Memory B cell (primary cell): ENCODE measurements at regions not wholly inside any gene's neighbourhood (a gene's known extent, or its start where the extent isn't known, plus 50 kb on each side); places are given as distances from the start of the nearest gene placed in this dataset.

Experiments
- ATAC-seq: fragments of 150-1000 bp; cut with Tn5 transposase; 2 replicates; pipeline ENCODE4 v1.10.0; 2021; ENCODE audit warnings: low read depth, mild to moderate bottlenecking, moderate library complexity
- DNase-seq, 2 donors: peaks; one replicate each; pipeline ENCODE4 v3.0.0; 2022; ENCODE audit warnings: low spot score in 2 of 2
- H3K27ac Mint-ChIP-seq: one replicate; pipeline ENCODE4 v1.8.0; 2022; ENCODE audit warnings: mild to moderate bottlenecking, moderate library complexity, mixed read lengths
- H3K27me3 Mint-ChIP-seq: one replicate; pipeline ENCODE4 v1.8.0; 2022; ENCODE audit warnings: mixed read lengths
- H3K36me3 Mint-ChIP-seq: one replicate; pipeline ENCODE4 v1.8.0; 2022; ENCODE audit warnings: mild to moderate bottlenecking, mixed read lengths
- H3K4me1 Mint-ChIP-seq: one replicate; pipeline ENCODE4 v1.8.0; 2022; ENCODE audit warnings: mixed read lengths
- H3K4me3 Mint-ChIP-seq: one replicate; pipeline ENCODE4 v1.8.0; 2022; ENCODE audit warnings: mild to moderate bottlenecking, moderate library complexity, mixed read lengths
- H3K9me3 Mint-ChIP-seq: one replicate; pipeline ENCODE4 v1.8.0; 2022; ENCODE audit warnings: mixed read lengths

DNA sequence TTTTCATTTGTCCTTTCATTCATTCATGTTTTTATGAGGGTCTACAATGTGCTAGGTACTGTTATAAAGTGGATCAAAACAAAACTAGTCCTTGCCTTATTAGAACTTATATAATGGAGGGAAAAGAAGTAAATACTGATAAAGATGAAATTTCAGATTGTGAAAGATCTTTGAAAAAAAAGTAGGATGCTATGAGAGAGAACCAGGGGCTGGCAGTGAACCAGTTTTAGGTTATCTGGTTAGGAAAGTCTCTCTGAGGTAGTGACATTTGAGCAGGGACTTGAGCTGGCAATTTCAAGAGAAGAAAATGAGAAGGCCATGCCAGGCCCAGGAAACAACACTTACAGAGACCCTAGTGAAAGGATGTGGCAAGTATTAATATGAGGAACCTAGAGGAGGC lies 57.3 kb upstream of the E2F7 start:
- no peak for DNase-seq
- Mint-ChIP-seq H3K27ac (no peak overlapping the region), H3K36me3 (no peaks in the 10 kb centered on the region), H3K4me3 (no peak overlapping the region), H3K4me1 (no peaks in the 10 kb centered on the region), H3K27me3 (peaks cover 10% of the 10 kb centered on the region), H3K9me3 (no peaks in the 10 kb centered on the region)
- no peak for ATAC-seq

DNA sequence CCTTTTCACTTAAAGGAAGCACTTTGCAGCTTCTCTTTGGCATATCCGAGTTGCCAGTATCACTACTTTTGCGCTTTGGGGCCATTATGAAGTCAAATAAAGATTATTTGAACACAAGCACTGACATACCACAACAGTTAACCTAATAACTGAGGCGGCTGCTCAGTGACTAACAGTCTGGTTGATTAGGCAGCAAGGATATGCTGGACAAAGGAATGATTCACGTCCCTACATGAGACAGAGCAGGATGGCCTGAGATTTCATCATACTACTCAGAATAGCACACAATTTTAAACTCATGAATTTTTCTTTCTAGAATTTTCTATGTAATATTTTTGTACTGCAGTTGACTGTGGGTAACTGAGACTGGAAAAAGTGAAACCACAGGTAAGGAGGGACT lies 56.9 kb upstream of the E2F7 start:
- no peak overlapping the region for H3K27ac Mint-ChIP-seq
- no peak overlapping the region for H3K4me3 Mint-ChIP-seq
- H3K27me3 Mint-ChIP-seq: peaks cover 10% of the 10 kb centered on the region
- H3K9me3 Mint-ChIP-seq: no peaks in the 10 kb centered on the region
- H3K4me1 Mint-ChIP-seq: no peaks in the 10 kb centered on the region
- ATAC-seq (no peak), DNase-seq (no peak)
- H3K36me3 Mint-ChIP-seq: no peaks in the 10 kb centered on the region

DNA sequence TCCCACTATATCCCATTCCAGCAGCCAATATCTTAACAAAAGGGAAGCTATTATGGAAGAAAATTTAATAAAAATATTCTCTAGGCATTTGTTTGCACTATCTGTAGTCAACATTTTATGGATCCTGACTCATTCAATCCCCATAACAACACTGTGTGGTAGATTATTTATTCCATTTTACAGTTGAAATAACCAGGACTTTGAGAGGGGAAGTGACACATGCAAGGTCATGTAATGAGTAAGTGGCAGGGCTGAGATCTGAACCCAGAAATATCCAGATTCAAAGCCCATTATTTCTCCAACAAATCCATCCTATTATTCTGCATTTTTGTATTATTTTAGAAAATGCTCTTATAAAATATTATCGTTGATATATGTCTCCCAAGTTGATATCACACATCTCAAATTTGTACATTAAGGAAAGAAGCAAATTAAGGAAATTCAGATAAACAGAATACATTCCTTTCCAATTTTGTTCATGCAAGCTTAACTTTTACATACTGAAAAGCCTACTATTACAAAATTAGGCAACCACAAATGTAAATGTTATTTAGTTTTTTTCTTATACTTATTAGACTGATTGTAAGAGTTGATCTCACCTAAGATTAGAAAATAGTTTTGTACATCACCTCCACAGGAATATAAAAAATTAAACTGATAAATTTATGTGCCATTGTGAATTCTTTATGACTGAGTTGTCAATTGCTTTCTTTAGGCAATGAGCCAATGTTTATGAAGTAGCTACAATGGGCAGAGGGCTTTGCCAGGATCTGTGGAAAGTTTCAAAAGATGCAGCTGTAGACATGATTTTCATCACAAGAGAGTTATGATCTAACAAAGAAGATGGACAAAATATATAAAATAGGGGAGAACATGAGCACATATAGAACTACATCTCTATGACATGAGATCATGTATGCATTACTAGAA lies 55.1 kb upstream of the E2F7 start:
- H3K9me3 Mint-ChIP-seq: no peaks in the 10 kb centered on the region
- peaks cover 8% of the 10 kb centered on the region for H3K27me3 Mint-ChIP-seq
- no peak overlapping the region for H3K27ac Mint-ChIP-seq
- H3K4me3 Mint-ChIP-seq: no peak overlapping the region
- ATAC-seq: no peak
- no peak for DNase-seq
- H3K4me1 Mint-ChIP-seq: no peaks in the 10 kb centered on the region
- H3K36me3 Mint-ChIP-seq: no peaks in the 10 kb centered on the region

DNA sequence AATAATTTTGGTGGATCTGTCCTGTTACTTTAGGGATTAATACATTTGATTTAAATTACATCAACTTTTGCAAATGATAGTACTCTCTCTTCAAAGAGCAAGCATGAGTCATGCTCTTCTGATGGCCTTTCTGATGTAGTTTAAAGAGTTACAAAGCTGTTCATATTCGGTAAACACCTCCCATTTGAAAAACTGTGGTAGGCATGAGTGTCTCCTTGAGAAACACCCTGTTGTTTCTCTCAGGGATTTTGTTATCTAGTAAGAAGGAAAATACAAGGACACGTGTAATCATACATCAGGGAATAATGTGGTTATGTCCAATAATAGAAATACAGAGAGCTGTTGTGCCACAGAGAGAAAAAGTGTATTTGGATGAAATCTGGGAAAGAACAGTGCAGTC lies 53.3 kb upstream of the E2F7 start:
- ATAC-seq (no peak), DNase-seq (no peak)
- Mint-ChIP-seq H3K9me3 (no peaks in the 10 kb centered on the region), H3K27ac (no peak overlapping the region), H3K36me3 (no peaks in the 10 kb centered on the region), H3K27me3 (peaks cover 7% of the 10 kb centered on the region), H3K4me3 (no peak overlapping the region), H3K4me1 (no peaks in the 10 kb centered on the region)

DNA sequence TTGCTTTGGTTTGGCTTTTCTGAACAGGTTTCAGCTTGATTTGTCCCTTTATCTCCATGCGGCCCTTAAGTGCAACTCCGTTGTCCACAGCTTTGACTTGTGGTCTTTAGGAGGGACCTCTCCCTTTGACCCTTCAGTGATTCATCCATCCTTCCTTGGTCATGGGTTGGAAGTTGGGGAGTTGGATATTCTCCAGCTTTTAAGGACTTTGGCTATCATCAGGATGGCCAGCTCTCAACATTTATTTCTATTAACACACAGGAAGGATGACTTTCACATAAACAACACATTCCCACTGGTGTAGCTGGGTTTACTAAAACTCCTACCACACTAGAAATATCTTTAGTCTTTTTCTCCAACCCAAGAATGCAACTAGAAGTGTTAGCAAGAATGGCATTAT lies 50.9 kb upstream of the E2F7 start:
- H3K4me1 Mint-ChIP-seq: no peaks in the 10 kb centered on the region

DNA sequence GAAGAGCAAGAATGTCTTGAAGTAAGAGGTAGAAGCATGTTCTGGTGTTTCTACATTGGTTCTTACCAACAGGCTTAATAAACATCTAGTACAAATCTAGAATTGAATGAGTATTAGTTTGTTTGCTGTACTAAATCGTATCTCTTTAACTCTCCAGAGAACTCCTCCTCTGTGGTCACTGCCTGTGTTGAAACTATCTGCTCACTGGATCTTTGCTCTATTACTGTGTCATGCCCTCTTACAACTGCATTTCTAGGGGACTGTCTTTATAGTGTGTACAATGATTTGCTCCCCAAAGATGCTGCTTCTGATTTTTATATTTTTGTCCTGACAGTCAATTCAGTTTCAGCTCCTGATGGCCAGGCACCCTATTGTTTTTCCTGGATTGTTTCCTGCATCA lies 50.1 kb upstream of the E2F7 start:
- no peak for ATAC-seq

More for the DNA sequence above, 50.9 kb upstream of the E2F7 start:
- peaks cover 5% of the 10 kb centered on the region for H3K9me3 Mint-ChIP-seq
- H3K4me3 Mint-ChIP-seq: no peak overlapping the region
- no peak overlapping the region for H3K27ac Mint-ChIP-seq
- H3K36me3 Mint-ChIP-seq: no peaks in the 10 kb centered on the region
- no peak for DNase-seq
- H3K27me3 Mint-ChIP-seq: peaks cover 2% of the 10 kb centered on the region
- ATAC-seq: no peak

More for the DNA sequence above, 50.1 kb upstream of the E2F7 start:
- Mint-ChIP-seq H3K4me1 (no peaks in the 10 kb centered on the region), H3K9me3 (peaks cover 10% of the 10 kb centered on the region), H3K27me3 (peaks cover 2% of the 10 kb centered on the region), H3K36me3 (no peaks in the 10 kb centered on the region), H3K27ac (no peak overlapping the region), H3K4me3 (no peak overlapping the region)
- DNase-seq: no peak
